GM23248 (cell line): ENCODE measurements at regions not wholly inside any gene's neighbourhood (a gene's known extent, or its start where the extent isn't known, plus 50 kb on each side); places are given as distances from the start of the nearest gene placed in this dataset.

Source experiments
- DNase-seq: peaks from one replicate; pipeline ENCODE4 v3.0.0-alpha.2; 2015
- H2AFZ ChIP-seq: fragments of 200-600 bp; sonication (generic); 2 replicates; pipeline ENCODE4 v1.6.1; 2016; ENCODE audit warnings: antibody characterized with exemption
- H3F3A ChIP-seq: fragments of 200-600 bp; sonication (generic); 2 replicates; pipeline ENCODE4 v1.6.1; 2016; ENCODE audit warnings: mild to moderate bottlenecking, antibody characterized with exemption, mixed run types; ENCODE audit not compliant: insufficient read depth
- H3K27ac ChIP-seq: fragments of 200-600 bp; sonication (generic); 2 replicates; pipeline ENCODE4 v1.5.1; 2016; ENCODE audit warnings: mild to moderate bottlenecking
- H3K27me3 ChIP-seq: fragments of 200-600 bp; sonication (generic); replicated peaks from 2 replicates; pipeline ENCODE4 v1.6.1; 2016; ENCODE audit warnings: mild to moderate bottlenecking; ENCODE audit not compliant: insufficient read depth
- H3K36me3 ChIP-seq: fragments of 200-600 bp; sonication (generic); 2 replicates; pipeline ENCODE4 v1.6.1; 2016; ENCODE audit warnings: low read depth, mild to moderate bottlenecking
- H3K4me1 ChIP-seq: fragments of 200-600 bp; sonication (generic); 2 replicates; pipeline ENCODE4 v1.6.1; 2016; ENCODE audit warnings: mild to moderate bottlenecking; ENCODE audit not compliant: insufficient read depth
- H3K4me2 ChIP-seq: fragments of 200-600 bp; sonication (generic); one replicate; pipeline ENCODE4 v1.6.1; 2016; ENCODE audit warnings: mild to moderate bottlenecking; ENCODE audit not compliant: unreplicated experiment
- H3K4me3 ChIP-seq: fragments of 200-600 bp; sonication (generic); 2 replicates; pipeline ENCODE4 v1.5.1; 2016; ENCODE audit warnings: mild to moderate bottlenecking
- H3K79me2 ChIP-seq: fragments of 200-600 bp; sonication (generic); 2 replicates; pipeline ENCODE4 v1.6.1; 2016; ENCODE audit warnings: mild to moderate bottlenecking; ENCODE audit not compliant: insufficient read depth
- H3K9ac ChIP-seq: fragments of 200-600 bp; sonication (generic); 2 replicates; pipeline ENCODE4 v1.6.1; 2016; ENCODE audit warnings: mild to moderate bottlenecking
- H3K9me2 ChIP-seq: fragments of 200-600 bp; sonication (generic); 2 replicates; pipeline ENCODE4 v1.6.1; 2016; ENCODE audit warnings: mixed run types, mild to moderate bottlenecking, moderate library complexity; ENCODE audit not compliant: insufficient read depth
- H3K9me3 ChIP-seq: fragments of 200-600 bp; sonication (generic); one replicate; pipeline ENCODE4 v1.6.1; 2017; ENCODE audit warnings: low read depth
- H4K20me1 ChIP-seq: fragments of 200-600 bp; sonication (generic); 2 replicates; pipeline ENCODE4 v1.6.0; 2016; ENCODE audit not compliant: insufficient read depth
- EZH2 ChIP-seq: fragments of 200-600 bp; sonication (generic); IDR thresholded peaks from 2 replicates; pipeline ENCODE4 v1.6.1; 2018; ENCODE audit warnings: antibody characterized with exemption, mild to moderate bottlenecking; ENCODE audit not compliant: insufficient read depth, poor library complexity, severe bottlenecking
- EZH2phosphoT487 ChIP-seq: fragments of 200-600 bp; sonication (generic); IDR thresholded peaks from 2 replicates; pipeline ENCODE4 v1.6.1; 2018; ENCODE audit warnings: antibody characterized with exemption, moderate library complexity, mild to moderate bottlenecking, low read depth; ENCODE audit not compliant: insufficient read depth
- WGBS, 2 experiments: methylation state at CpG; one replicate each; pipeline ENCODE4 v1.1.6; 2015 to 2017; ENCODE audit warnings: low lambda C conversion rate in 2 of 2, low coverage in 1 of 2; ENCODE audit errors: missing lambda C conversion rate in 2 of 2; 5-methylcytosine and 5-hydroxymethylcytosine counted together
- in situ Hi-C: fragments of 300-500 bp; cut with MboI; formaldehyde crosslinking; loops from 2 replicates; pipeline ENCODE4 v1.15.0; 2020

DNA sequence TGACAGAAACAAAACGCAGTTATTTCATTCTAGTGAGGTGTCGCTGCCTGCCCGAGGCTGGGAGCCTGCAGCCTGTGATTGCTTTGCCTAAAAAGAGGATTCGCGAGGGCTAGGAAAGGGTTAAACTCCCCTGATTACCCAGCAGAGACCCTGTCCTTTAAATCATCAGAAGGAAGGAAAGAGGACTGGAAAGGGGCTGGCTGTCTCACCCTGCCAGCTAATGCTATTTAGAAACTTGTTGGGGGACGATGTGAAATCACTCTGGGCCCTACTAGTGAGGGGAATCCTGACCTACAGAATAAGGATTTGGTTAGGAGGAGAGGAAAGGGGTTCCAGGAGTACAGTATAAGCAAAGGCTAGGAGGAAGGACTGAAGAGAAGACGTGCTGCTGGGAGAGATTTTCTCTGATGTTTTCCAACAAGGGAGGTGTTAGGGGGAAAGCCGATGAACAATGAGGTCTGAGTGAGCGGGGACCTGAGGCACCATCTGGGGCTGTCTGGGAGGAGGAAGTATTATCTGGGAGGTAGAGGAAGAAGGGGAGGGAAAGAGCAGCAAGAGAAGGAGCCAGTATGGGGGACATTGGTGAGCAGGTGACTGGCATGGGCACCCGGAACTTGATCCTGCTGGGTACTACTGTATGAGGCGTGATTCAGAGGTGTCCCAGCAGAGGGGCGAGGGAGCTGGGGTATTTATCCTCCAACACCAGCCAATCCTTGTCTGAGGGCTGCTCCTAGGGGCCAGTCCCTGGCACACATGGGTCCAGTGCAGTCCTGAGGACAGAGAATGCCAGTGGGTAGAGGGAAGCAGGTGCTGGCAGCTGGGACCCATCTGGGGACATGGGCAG is 55.7 kb upstream of the PTPRS start:
- no peak overlapping the region for H3K9ac ChIP-seq
- no peak for TF ChIP-seq EZH2
- no peaks in the 10 kb centered on the region for H3K36me3 ChIP-seq
- no peak overlapping the region for H3K4me2 ChIP-seq
- DNase-seq, result no peak
- no peaks in the 10 kb centered on the region for H4K20me1 ChIP-seq
- 5 to 6% methylated on average over 10 to 12 of the region's 12 CpGs for WGBS, 2 experiments
- H3K4me3 ChIP-seq, result no peak overlapping the region
- H3K27ac ChIP-seq, result no peak overlapping the region
- no peaks in the 10 kb centered on the region for H3K4me1 ChIP-seq
- H3K79me2 ChIP-seq, result no peaks in the 10 kb centered on the region
- in situ Hi-C loops, result no loop called here
- no peaks in the 10 kb centered on the region for H3K9me3 ChIP-seq
- no peaks in the 10 kb centered on the region for H3K9me2 ChIP-seq
- no peaks in the 10 kb centered on the region for H3F3A ChIP-seq
- peaks cover 58% of the 10 kb centered on the region for H3K27me3 ChIP-seq
- no peak overlapping the region for H2AFZ ChIP-seq

DNA sequence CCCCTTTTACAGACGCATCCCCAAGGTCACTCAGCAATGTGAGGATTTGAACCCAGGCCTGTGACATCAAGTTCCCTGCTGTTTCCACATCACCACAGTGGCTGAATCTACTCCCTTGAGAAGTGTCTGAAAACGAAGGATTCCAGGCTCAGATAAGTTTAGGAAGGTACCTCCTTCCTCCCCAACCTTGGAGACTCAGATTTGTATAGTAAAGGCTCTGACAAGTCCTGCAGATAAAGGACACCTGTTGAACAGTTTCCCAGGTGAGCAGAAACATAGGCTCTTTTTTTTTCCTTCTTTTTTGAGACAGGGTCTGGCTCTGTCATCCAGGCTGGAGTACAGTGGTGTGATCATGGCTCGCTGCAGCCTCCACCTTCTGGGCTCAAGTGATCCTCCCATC is 56.4 kb upstream of the PTPRS start:
- Histone ChIP-seq H3K79me2 (no peaks in the 10 kb centered on the region), H3K4me2 (no peak overlapping the region), H3K9ac (no peak overlapping the region), H3K4me3 (no peak overlapping the region), H3K9me3 (no peaks in the 10 kb centered on the region), H3K9me2 (no peaks in the 10 kb centered on the region), H3K4me1 (no peaks in the 10 kb centered on the region), H3K27ac (no peak overlapping the region), H3K27me3 (peaks cover 54% of the 10 kb centered on the region), H2AFZ (no peak overlapping the region), H3F3A (no peaks in the 10 kb centered on the region), H4K20me1 (no peaks in the 10 kb centered on the region), H3K36me3 (no peaks in the 10 kb centered on the region)
- 56 to 61% methylated on average over 3 of the region's 3 CpGs for WGBS, 2 experiments
- DNase-seq, result no peak
- in situ Hi-C loops, result no loop called here
- no peak for TF ChIP-seq EZH2phosphoT487

DNA sequence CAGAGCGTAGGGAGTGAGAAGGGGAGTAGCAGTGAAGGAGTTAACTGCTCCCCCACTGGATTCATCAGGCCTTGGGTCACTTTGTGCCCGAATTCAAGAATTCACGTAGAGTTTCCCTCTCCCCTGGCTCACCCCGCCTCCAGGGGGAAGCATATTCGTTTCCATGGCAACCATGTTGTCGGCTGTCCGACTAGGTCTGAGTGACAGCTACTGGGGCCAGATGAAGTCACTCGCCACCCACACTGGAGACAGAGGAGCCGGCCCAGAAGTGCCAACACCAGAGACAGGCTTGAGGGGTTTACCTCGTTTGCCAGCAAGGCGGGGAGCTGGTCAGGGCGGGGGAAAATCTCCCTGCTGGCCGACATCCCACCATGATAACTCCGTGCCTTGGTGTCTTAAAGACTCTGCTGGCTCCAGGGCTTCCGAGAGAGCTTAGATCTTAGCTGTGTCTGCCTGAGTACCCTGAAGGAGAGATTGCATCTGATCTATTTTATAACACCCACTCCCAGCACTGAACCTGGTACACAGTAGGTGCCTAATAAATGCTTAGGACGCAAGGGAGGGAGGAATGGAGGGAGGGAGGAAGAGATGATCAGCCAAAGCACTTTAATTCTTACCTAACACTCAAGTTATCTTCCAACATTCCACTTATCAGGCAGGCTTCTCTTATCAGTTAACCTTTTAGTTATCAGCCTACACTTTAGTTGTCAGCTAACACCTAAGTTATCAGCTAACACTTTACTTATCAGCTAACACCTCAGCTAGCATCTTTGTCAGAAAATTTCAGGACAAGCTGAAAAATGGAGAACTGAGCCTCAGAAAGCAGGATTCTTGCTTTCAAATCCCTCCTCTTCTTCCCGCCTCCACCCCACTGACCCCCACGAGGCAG is 57.2 kb upstream of the ZNRF4 start:
- Histone ChIP-seq H3K27me3 (peaks cover 43% of the 10 kb centered on the region), H2AFZ (no peak overlapping the region), H3K4me1 (no peaks in the 10 kb centered on the region), H3K9ac (no peak overlapping the region), H3K79me2 (no peaks in the 10 kb centered on the region), H4K20me1 (no peaks in the 10 kb centered on the region), H3F3A (no peaks in the 10 kb centered on the region), H3K9me2 (no peaks in the 10 kb centered on the region), H3K36me3 (no peaks in the 10 kb centered on the region), H3K9me3 (no peaks in the 10 kb centered on the region), H3K4me3 (no peak overlapping the region), H3K27ac (no peak overlapping the region), H3K4me2 (no peak overlapping the region)
- WGBS, 2 experiments, result 0 to 3% methylated on average over 17 to 18 of the region's 18 CpGs
- in situ Hi-C loops, result no loop called here
- DNase-seq, result peak; percentile 55
- TF ChIP-seq EZH2phosphoT487, result no peak
- TF ChIP-seq EZH2, result no peak

GRCh38 chr19:5398693-5399057 is 56.5 kb upstream of the ZNRF4 start:
- Histone ChIP-seq H2AFZ (no peak overlapping the region), H3K4me1 (no peaks in the 10 kb centered on the region), H3F3A (no peaks in the 10 kb centered on the region), H3K27me3 (peaks cover 37% of the 10 kb centered on the region), H3K27ac (no peak overlapping the region), H3K79me2 (no peaks in the 10 kb centered on the region), H4K20me1 (no peaks in the 10 kb centered on the region), H3K4me3 (no peak overlapping the region), H3K9me3 (no peaks in the 10 kb centered on the region), H3K36me3 (no peaks in the 10 kb centered on the region), H3K9me2 (no peaks in the 10 kb centered on the region), H3K9ac (no peak overlapping the region), H3K4me2 (no peak overlapping the region)
- WGBS, 2 experiments, result 53 to 56% methylated on average over 3 of the region's 3 CpGs
- no peak for DNase-seq
- in situ Hi-C loops, result no loop called here
- TF ChIP-seq EZH2 (no peak), EZH2phosphoT487 (no peak)
